Hematopoietic multipotent progenitor cell treated with erythropoietin and hydrocortisone succinate and interleukin-3 and kit ligand, for 4 days (in vitro differentiated cells): ENCODE measurements at regions not wholly inside any gene's neighbourhood (a gene's known extent, or its start where the extent isn't known, plus 50 kb on each side); places are given as distances from the start of the nearest gene placed in this dataset.
"Not testable (repeated sequence)": the region's sequence is repeated elsewhere in the genome, so short reads cannot be mapped to it uniquely, and the experiment has no call there.

Experiments
- DNase-seq: peaks from one replicate; pipeline ENCODE4 v3.0.0-alpha.2; 2015

DNA sequence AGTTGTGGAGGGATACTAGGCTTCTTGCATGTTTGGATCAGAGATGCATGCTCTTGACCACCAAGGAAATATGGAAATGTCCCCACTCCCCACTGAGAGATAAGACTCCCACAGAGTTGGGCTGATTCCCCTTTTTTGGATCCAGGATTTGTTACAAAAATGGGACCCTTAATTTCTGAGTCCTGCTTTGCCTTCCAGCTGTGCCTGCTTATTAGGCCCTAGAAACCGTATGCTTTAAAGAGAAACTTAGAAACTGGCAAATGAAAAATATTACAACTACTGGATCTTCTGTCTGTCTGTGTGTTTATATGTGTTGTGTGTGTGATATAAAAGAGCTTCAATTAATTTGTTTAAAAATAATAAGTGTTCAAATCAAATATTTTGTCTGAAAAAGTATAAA lies 817.6 kb upstream of the CITED2 start:
- no peak for DNase-seq

GRCh38 chr6:140189263-140189662 lies 814.8 kb upstream of the CITED2 start:
- DNase-seq = not testable (repeated sequence)

DNA sequence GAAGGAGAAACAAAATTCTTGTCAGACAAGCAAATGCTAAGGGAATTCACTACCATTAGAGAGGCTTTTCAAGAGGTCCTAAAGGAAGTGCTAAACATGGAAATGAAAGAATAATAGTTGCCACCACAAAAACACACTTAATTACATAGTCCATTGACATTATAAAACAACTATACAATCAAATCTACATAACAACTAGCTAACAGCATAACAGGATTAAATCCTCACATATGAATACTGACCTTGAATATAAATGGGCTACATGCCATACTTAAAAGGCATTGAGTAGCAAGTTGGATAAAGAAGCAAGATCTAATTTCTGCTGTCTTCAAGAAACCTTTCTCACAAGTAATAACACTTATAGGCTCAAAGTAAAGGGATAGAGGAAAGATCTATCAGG lies 811.5 kb upstream of the CITED2 start:
- DNase-seq = no peak

DNA sequence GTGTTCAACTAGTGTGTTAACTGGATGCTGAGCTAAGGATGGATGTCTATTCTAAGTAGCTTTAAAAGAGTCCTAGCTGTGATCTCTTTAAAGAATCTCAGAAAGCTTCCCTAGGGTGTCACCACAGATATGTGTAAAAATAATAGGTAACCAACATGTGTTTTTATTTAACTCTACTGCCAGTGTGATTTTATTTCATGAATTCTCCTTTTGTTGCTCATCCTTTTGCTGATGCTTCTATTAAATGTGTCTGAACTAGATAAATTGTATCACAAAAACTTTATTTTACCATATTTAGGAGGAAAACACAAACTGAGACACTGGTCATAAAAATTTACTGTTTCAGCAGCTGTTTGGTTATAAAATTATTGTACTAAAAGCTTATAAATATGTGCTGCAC lies 809.4 kb upstream of the CITED2 start:
- DNase-seq = no peak

DNA sequence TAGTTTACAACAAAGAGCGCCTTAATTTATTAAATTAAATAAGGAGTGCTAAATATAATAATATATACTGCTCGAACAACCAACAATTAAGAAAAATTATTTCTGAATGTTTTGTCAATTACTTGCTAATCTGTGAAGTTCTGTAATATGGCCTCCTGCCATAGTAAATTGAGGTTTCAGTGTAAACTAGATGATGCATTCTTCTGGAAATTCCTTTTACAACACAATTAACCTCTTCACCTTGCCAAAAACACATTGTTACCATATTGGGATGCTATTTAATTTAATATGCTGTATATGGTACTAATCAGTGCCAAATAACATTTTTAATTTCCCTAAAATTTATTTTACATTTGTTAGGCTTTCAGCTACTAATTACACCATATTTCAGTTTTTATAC lies 808.4 kb upstream of the CITED2 start:
- DNase-seq = no peak

GRCh38 chr6:140181876-140182275 lies 807.4 kb upstream of the CITED2 start:
- no peak for DNase-seq

GRCh38 chr6:140180306-140180705 lies 805.9 kb upstream of the CITED2 start:
- no peak for DNase-seq

DNA sequence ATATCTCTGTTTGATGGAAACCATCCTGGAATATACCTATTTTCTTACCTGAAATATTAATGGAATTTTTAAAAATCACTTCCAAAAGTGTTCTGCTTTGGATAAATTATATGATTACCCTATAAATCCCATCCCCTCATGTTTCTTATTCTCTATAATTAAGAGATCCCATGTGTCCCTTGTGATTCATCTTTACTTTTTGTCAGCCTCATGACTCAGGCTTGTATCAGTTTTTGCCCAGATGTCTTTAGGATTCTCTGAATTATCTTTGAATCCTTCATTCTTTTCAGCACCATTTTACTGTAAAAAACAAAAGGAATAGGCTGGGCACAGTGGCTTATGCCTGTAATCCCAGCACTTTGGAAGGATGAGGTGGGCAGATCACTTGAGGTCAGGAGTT lies 804.5 kb upstream of the CITED2 start:
- DNase-seq = no peak

DNA sequence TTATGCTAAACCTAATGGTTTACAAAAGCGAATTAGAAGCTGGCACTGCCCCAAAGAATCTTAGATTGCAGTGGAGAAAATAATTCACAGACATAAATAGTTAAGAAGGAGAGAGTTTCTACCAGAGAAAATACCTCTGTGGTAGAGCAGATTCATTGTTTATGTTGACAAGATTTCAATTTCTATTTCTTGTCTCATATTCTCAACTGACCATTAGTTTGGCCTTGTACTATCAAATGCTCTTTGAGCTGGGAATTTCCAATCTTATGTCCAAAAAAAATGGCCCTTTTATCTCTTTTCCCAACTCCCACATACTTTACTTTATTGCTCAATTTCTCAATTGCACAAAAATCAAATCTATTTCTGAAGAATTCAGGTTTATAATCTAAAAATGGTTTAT lies 804.1 kb upstream of the CITED2 start:
- no peak for DNase-seq

GRCh38 chr6:140176306-140176705 lies 801.9 kb upstream of the CITED2 start:
- DNase-seq = no peak

DNA sequence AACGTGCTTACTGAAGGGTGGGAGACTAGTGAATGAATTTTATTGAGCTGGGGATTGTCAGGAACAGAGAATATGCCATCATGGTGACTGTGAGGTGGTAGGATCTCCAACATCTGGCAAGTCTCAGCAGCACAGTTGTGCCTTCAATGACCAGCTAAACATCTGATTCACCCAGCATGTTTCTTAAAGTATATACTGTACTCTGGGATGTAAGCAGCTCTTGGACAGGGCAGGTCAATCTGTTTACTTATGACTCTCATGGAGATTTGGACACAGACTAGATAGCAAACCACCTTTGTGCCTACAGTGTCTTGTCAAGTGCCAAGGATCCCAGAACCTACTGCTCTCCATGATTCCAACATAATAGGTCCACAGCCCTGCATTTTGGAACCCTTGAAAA lies 801.0 kb upstream of the CITED2 start:
- DNase-seq = no peak

DNA sequence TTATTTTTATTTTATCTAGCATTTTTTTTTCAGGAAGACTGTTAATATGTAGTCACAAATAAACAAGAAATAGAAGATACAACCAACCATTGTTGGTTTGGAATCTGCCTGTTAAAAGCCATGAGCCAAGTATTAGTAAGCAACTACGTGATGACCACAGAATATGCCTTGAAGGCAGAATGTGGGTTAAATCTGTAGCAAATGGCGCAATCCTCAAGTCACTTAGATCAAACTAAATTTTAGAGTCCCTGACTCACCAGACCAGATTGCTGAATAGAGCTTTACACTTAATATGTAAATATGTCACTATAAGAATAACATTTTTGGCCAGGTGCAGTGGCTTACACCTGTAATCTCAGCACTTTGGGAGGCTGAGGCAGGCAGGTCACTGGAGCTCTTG lies 800.1 kb upstream of the CITED2 start:
- DNase-seq = no peak

- no peak for DNase-seq
Observed at GRCh38 chr6:140168365-140168764, 793.9 kb upstream of the CITED2 start.

GRCh38 chr6:140160909-140161308 lies 786.5 kb upstream of the CITED2 start:
- DNase-seq = no peak

DNA sequence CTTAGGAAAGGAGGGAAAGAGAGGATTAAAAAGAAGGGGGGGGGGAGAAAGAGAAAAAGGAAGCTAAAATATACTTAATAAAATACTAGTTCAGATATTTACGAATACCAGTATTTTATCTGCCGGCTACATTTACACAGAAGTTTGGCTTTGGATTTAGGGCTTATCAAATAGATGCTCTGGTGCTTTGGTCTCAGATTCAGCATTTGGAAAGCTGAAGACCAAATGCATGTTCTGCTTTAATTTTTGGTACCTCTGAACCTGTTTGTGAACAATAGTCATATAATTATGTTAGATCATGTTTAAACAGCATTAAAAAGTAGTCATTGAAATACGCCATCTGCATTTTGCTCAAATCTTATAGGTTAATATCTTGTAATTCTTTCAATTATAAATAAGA lies 786.0 kb upstream of the CITED2 start:
- no peak for DNase-seq

- no peak for DNase-seq
Observed at GRCh38 chr6:140156131-140156530, 781.7 kb upstream of the CITED2 start.

DNA sequence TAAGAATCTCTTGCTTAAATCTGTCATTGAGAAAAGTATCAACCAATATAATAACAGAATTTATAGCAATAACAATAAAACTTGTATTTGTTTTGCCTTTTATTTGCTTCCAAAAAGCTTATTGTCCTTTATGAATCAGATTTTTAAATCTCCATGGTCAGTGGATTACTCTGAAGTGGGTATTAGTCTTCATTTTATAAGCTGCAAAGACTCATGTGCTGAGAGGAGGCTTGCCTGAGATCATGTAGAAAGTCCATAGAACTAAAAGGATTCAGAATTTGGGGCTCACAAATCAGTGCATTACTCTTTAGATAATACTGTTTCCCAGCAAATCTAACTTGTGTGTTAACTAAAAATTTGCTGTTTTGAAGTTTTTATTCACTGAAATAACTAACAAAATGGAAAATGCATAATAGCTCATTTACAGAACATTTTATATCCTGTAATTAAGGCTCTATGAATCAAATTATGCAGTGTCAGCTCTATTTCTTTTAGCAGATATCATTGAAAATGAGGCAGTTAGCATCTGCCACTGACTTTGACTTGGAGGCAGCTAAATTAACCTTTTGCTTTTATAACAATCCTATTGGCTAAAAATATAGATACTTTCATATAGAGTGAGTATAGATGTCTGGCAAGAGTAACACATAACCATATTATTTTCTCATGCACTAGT lies 781.1 kb upstream of the CITED2 start:
- DNase-seq = no peak

- DNase-seq = peak; percentile 21
Observed at GRCh38 chr6:140153703-140154102, 779.3 kb upstream of the CITED2 start.

DNA sequence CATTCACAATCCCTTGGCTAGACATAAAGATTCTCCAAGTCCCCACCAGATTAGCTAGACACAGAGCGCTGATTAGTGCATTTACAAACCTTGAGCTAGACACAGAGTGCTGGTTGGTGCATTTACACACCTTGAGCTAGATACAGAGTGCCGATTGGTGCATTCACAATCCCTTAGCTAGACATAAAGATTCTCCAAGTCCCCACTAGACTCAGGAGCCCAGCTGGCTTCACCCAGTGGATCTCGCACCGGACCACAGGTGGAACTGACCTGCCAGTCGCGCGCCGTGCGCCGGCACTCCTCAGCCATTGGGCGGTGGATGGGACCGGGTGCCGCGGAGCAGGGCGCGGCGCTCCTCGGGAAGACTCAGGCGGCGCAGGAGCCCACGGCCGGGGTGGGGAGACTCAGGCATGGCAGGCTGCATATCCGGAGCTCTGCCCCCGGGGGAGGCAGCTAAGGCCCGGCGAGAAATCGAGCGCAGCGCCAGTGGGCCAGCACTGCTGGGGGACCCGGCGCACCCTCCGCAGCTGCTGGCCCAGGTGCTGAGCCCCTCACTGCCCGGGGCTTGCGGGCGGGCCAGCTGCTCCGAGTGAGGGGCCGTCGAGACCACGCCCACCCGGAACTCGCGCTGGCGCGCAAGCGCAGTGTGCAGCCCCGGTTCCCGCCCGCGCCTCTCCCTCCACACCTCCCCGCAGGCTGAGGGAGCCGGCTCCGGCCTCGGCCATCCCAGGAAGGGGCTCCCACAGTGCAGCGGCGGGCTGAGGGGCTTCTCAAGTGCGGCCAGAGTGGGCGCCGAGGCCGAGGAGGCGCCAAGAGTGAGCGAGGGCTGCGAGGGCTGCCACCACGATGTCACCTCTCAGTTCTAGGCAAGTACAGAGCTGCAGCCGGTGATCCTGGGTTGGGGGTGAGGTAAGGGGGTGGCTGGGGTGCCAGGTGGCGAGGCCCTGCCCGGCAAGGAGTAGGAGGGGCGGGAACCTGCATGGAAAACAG lies 773.7 kb upstream of the CITED2 start:
- DNase-seq = not testable (repeated sequence)

DNA sequence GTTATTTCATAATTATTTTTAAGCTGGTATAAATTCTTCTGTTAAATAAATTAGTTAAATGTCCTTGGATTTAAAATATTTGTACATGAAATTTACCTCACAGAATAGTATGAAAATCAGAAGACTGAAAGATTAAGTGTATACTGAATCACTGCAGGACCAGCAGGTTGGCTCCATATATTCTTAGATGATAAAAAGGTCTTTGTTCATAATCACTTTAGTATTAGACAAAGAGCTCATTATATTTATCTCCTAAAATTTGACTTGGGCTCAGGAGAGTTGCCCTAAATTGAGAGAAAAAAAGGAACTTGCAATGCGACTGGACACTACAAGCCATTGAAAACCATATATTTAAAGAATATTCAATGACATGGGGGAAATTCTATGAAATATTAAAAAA lies 766.4 kb upstream of the CITED2 start:
- no peak for DNase-seq

DNA sequence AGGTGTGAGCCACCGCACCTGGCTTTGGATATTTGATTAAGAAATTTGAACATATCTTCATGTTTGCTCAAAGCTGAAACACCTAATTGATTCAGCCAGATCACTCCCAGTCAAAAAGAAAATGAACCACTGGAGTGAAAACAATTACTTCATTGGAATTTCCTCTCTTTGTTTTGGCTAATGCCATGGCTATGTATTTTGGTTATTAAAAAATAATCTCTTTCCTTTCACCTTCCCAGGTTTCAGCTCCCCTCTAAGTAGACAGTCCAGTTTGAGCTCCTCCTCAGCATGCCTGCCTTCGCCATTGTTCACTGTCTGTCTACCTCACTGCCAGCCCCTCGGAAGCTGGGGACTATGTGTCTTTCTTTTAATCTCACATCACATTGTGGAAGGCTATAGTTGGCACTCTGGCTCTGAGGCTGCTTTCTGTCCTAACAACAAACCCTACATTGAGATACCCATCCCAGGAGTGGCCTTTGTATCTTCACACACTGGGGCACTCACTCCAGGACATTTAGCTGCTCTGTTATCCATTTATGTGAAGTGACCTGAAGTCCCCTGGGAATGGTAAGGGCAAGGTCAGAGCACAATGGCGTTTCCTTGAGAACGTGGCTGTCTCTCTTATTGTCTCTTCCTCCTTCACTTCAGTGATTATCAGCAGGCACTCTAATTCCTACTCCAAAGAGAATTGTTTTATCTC lies 764.0 kb upstream of the CITED2 start:
- no peak for DNase-seq

GRCh38 chr6:140134224-140134623 lies 759.8 kb upstream of the CITED2 start:
- DNase-seq = no peak

DNA sequence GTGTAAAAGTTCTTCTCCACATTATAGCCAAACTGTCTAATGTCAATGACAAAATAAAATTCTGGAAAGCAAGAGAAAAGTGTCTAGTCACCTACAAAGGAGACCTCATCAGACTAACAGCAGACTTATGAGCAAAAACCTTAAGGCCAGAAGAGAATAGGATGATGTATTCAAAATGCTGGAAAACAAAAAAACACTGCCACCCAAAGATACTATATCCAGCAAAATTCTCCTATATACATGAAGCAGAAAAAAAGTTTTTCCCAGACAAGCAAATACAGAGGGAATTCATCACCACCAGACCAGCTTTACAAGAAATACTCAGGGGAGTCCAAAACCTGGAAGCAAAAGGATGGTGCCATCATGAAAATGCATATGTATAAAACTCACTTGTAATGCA lies 755.6 kb upstream of the CITED2 start:
- DNase-seq = no peak

GRCh38 chr6:140124498-140124897 lies 750.0 kb upstream of the CITED2 start:
- DNase-seq = no peak
